Karpas-422 (cell line): ENCODE measurements at regions not wholly inside any gene's neighbourhood (a gene's known extent, or its start where the extent isn't known, plus 50 kb on each side); places are given as distances from the start of the nearest gene placed in this dataset.

Experiments
- DNase-seq: peaks from one replicate; pipeline ENCODE4 v3.0.0-alpha.2; 2015
- H2AFZ ChIP-seq: fragments of 200-600 bp; sonication (generic); 2 replicates; pipeline ENCODE4 v1.6.1; 2014; ENCODE audit warnings: antibody characterized with exemption, low read length, mixed read lengths
- H3K27ac ChIP-seq: fragments of 200-600 bp; sonication (generic); 2 replicates; pipeline ENCODE4 v1.5.1; 2014; ENCODE audit warnings: mild to moderate bottlenecking, low read length, moderate library complexity
- H3K27me3 ChIP-seq: fragments of 200-600 bp; sonication (generic); 2 replicates; pipeline ENCODE4 v1.6.1; 2014; ENCODE audit warnings: low read length, mixed read lengths
- H3K36me3 ChIP-seq: fragments of 200-600 bp; sonication (generic); 2 replicates; pipeline ENCODE4 v1.6.1; 2014; ENCODE audit warnings: low read length, mixed read lengths; ENCODE audit not compliant: insufficient read depth
- H3K4me1 ChIP-seq: fragments of 200-600 bp; sonication (generic); 2 replicates; pipeline ENCODE4 v1.6.1; 2014; ENCODE audit warnings: mild to moderate bottlenecking, low read length, mixed read lengths
- H3K4me2 ChIP-seq: fragments of 200-600 bp; sonication (generic); 2 replicates; pipeline ENCODE4 v1.6.1; 2014; ENCODE audit warnings: low read length, low read depth, mild to moderate bottlenecking; ENCODE audit not compliant: poor library complexity, severe bottlenecking
- H3K4me3 ChIP-seq: fragments of 200-600 bp; sonication (generic); 2 replicates; pipeline ENCODE4 v1.5.1; 2014; ENCODE audit warnings: mild to moderate bottlenecking, antibody characterized with exemption, low read length, mixed read lengths
- H3K79me2 ChIP-seq: fragments of 200-600 bp; sonication (generic); 2 replicates; pipeline ENCODE4 v1.6.1; 2014; ENCODE audit warnings: mild to moderate bottlenecking, low read length, mixed read lengths
- H3K9ac ChIP-seq: fragments of 200-600 bp; sonication (generic); 2 replicates; pipeline ENCODE4 v1.6.0; 2014; ENCODE audit warnings: low read length
- H3K9me2 ChIP-seq: fragments of 200-600 bp; sonication (generic), shearing (Covaris generic); replicated peaks from 2 replicates; pipeline ENCODE4 v1.6.0; 2014; ENCODE audit warnings: mild to moderate bottlenecking, low read length, moderate library complexity; ENCODE audit not compliant: insufficient read depth
- H3K9me3 ChIP-seq: fragments of 300-700, 200-600 bp; sonication (generic); 2 replicates; pipeline ENCODE4 v1.6.1; 2014; ENCODE audit warnings: low read length, mixed read lengths
- H4K20me1 ChIP-seq: fragments of 200-600 bp; sonication (generic); 2 replicates; pipeline ENCODE4 v1.6.1; 2014; ENCODE audit warnings: mild to moderate bottlenecking, antibody characterized with exemption, low read length, low read depth; ENCODE audit not compliant: insufficient read depth

DNA sequence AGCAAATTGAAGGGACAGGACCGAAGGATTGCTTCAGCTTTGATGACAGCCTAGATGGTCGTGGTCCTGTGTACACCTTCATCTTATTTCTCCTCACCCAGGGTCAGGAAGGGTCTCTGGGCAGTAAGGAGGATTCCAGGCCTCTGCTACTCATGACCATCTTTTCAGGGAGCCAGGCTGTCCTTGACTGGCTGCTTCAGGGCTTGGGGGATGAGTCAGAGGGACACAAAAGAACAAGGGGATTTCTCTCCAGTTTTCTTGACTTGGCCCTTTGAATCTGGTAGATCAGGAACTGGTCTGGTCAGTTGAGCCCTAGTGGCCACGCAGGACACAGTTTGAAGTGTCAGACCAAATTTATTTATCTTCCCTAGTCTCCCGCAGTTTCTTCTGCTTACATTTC lies 402.1 kb upstream of the CHD6 start:
- no peak overlapping the region for H2AFZ ChIP-seq
- no peak overlapping the region for H3K4me2 ChIP-seq
- no peaks in the 10 kb centered on the region for H3K79me2 ChIP-seq
- H3K9me2 ChIP-seq = no peaks in the 10 kb centered on the region
- no peaks in the 10 kb centered on the region for H3K9me3 ChIP-seq
- no peak overlapping the region for H3K4me3 ChIP-seq
- no peaks in the 10 kb centered on the region for H3K27me3 ChIP-seq
- no peaks in the 10 kb centered on the region for H4K20me1 ChIP-seq
- H3K4me1 ChIP-seq = no peaks in the 10 kb centered on the region
- no peak overlapping the region for H3K9ac ChIP-seq
- no peak overlapping the region for H3K27ac ChIP-seq
- DNase-seq = no peak
- H3K36me3 ChIP-seq = no peaks in the 10 kb centered on the region

DNA sequence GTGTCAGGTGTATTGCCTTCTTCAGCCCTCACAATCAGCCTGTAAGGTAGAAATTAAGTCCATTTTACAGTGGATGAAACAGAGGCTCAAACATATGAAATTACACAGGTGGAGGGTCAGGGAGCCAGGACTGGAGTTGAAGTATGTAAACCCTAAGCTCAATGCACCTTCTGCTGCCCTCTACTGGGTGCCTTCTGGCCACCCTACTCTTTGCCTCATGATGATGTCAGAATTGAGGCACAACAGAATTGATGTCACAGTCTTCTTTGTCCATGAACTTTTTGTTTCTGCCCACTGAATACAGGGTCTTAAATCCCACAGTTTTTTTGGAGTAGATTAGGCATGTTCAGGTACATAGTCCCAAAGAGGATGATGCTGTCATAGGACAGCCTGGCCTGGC lies 400.8 kb upstream of the CHD6 start:
- H3K9me3 ChIP-seq = no peaks in the 10 kb centered on the region
- H3K4me3 ChIP-seq = no peak overlapping the region
- no peak overlapping the region for H3K27ac ChIP-seq
- H4K20me1 ChIP-seq = no peaks in the 10 kb centered on the region
- H3K4me2 ChIP-seq = no peak overlapping the region
- H3K4me1 ChIP-seq = no peaks in the 10 kb centered on the region
- H3K79me2 ChIP-seq = no peaks in the 10 kb centered on the region
- no peaks in the 10 kb centered on the region for H3K9me2 ChIP-seq
- no peak overlapping the region for H2AFZ ChIP-seq
- H3K36me3 ChIP-seq = no peaks in the 10 kb centered on the region
- DNase-seq = peak; percentile 73
- no peaks in the 10 kb centered on the region for H3K27me3 ChIP-seq
- H3K9ac ChIP-seq = no peak overlapping the region

DNA sequence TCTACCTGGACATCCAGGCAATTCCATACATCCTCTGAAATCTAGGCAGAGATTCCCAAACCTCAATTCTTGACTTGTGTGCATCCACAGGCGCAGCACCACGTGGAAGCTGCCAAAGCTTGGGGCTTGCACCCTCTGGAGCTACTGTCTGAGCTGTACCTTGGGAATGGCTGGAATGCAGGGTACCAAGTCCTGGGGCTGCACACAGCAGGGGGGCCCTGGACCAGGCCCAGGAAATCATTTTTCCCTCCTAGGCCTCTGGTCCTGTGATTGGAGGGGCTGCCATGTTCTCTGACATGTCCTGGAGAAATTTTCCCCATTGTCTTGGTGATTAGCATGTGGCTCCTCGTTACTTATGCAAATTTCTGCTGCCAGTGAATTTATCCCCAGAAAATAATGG lies 391.9 kb upstream of the CHD6 start:
- Histone ChIP-seq H3K4me3 (no peak overlapping the region), H3K9ac (no peak overlapping the region), H3K4me2 (no peak overlapping the region), H3K79me2 (no peaks in the 10 kb centered on the region), H3K9me2 (no peaks in the 10 kb centered on the region), H2AFZ (no peak overlapping the region), H3K9me3 (no peaks in the 10 kb centered on the region; the same call in 1 of the 2 replicates), H3K36me3 (no peaks in the 10 kb centered on the region), H3K27me3 (no peaks in the 10 kb centered on the region), H3K27ac (no peak overlapping the region), H4K20me1 (no peaks in the 10 kb centered on the region), H3K4me1 (no peaks in the 10 kb centered on the region)
- no peak for DNase-seq

DNA sequence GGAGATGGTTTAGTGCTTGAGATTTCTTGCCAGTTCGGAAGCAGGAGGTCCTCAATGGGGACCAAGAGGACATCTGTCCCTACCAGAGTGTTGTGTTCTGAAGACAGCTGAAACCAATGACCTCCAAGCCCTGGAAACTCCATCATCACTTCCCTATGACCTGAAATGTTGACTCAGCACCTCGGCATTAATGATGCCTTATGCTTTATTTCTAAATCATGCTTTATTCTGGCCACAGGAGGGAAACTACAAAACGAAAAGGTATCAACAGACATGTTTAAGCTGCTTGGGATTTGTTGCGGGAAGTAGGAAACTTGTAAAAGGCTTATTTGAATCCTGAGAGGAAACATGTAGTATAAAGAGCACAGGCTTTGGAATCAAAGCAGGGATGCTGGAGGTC lies 389.1 kb upstream of the CHD6 start:
- H3K4me3 ChIP-seq = no peak overlapping the region
- H3K4me1 ChIP-seq = no peaks in the 10 kb centered on the region
- H3K36me3 ChIP-seq = no peaks in the 10 kb centered on the region
- no peaks in the 10 kb centered on the region for H3K27me3 ChIP-seq
- H3K4me2 ChIP-seq = no peak overlapping the region
- no peaks in the 10 kb centered on the region for H4K20me1 ChIP-seq
- no peak overlapping the region for H3K27ac ChIP-seq
- H3K9me2 ChIP-seq = no peaks in the 10 kb centered on the region
- no peak for DNase-seq
- H3K9me3 ChIP-seq = no peaks in the 10 kb centered on the region; the same call in 1 of the 2 replicates
- no peak overlapping the region for H3K9ac ChIP-seq
- H2AFZ ChIP-seq = no peak overlapping the region
- H3K79me2 ChIP-seq = no peaks in the 10 kb centered on the region

GRCh38 chr20:42005211-42005610 lies 387.0 kb upstream of the CHD6 start:
- Histone ChIP-seq H3K9ac (no peak overlapping the region), H2AFZ (no peak overlapping the region), H3K27me3 (no peaks in the 10 kb centered on the region), H3K4me3 (no peak overlapping the region), H3K4me2 (no peak overlapping the region), H3K9me2 (no peaks in the 10 kb centered on the region), H3K79me2 (no peaks in the 10 kb centered on the region), H3K9me3 (no peaks in the 10 kb centered on the region; the same call in 1 of the 2 replicates), H3K27ac (no peak overlapping the region), H4K20me1 (no peaks in the 10 kb centered on the region), H3K4me1 (no peaks in the 10 kb centered on the region), H3K36me3 (no peaks in the 10 kb centered on the region)
- no peak for DNase-seq

GRCh38 chr20:42003380-42003779 lies 385.2 kb upstream of the CHD6 start:
- no peaks in the 10 kb centered on the region for H3K4me1 ChIP-seq
- no peaks in the 10 kb centered on the region for H3K9me3 ChIP-seq
- no peaks in the 10 kb centered on the region for H3K9me2 ChIP-seq
- no peaks in the 10 kb centered on the region for H3K36me3 ChIP-seq
- no peak overlapping the region for H2AFZ ChIP-seq
- H3K9ac ChIP-seq = no peak overlapping the region
- no peaks in the 10 kb centered on the region for H3K27me3 ChIP-seq
- DNase-seq = no peak
- no peaks in the 10 kb centered on the region for H4K20me1 ChIP-seq
- H3K27ac ChIP-seq = no peak overlapping the region
- H3K4me3 ChIP-seq = no peak overlapping the region
- no peak overlapping the region for H3K4me2 ChIP-seq
- H3K79me2 ChIP-seq = no peaks in the 10 kb centered on the region

GRCh38 chr20:41998539-41999341 lies 380.6 kb upstream of the CHD6 start:
- Histone ChIP-seq H4K20me1 (no peaks in the 10 kb centered on the region), H3K9me3 (no peaks in the 10 kb centered on the region), H3K4me1 (no peaks in the 10 kb centered on the region), H3K4me3 (no peak overlapping the region), H3K79me2 (no peaks in the 10 kb centered on the region), H3K27ac (no peak overlapping the region), H3K9ac (no peak overlapping the region), H3K9me2 (no peaks in the 10 kb centered on the region), H2AFZ (no peak overlapping the region), H3K4me2 (no peak overlapping the region), H3K36me3 (no peaks in the 10 kb centered on the region), H3K27me3 (no peaks in the 10 kb centered on the region)
- no peak for DNase-seq

DNA sequence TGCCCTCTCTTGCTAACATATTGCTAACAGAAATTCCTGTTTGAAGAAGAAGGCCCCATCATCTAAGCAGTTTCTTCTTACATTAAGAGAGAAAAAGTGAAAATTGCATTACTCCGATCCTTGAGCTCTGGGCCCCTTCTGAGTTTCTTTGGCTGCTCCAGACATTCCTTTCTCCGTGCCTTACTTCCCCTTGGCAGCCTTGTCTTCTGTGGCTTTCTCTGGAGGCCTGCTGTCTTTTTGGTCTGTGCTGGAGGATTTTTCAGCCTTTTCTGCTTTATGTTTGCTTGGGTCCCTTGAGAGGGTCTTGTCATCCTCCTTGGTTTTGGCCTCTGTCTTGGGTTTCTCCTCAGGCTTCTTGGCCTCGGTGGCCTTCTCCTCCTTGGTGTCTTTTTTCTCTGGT lies 378.8 kb upstream of the CHD6 start:
- Histone ChIP-seq H3K4me3 (no peak overlapping the region), H3K4me1 (no peaks in the 10 kb centered on the region), H3K27me3 (no peaks in the 10 kb centered on the region), H2AFZ (no peak overlapping the region), H4K20me1 (no peaks in the 10 kb centered on the region), H3K36me3 (no peaks in the 10 kb centered on the region), H3K9me3 (no peaks in the 10 kb centered on the region), H3K4me2 (no peak overlapping the region), H3K79me2 (no peaks in the 10 kb centered on the region), H3K27ac (no peak overlapping the region), H3K9ac (no peak overlapping the region), H3K9me2 (no peaks in the 10 kb centered on the region)
- no peak for DNase-seq
